ENCODE measurements at regions not wholly inside any gene's neighbourhood (a gene's known extent, or its start where the extent isn't known, plus 50 kb on each side); places are given as distances from the start of the nearest gene placed in this dataset.

DNA sequence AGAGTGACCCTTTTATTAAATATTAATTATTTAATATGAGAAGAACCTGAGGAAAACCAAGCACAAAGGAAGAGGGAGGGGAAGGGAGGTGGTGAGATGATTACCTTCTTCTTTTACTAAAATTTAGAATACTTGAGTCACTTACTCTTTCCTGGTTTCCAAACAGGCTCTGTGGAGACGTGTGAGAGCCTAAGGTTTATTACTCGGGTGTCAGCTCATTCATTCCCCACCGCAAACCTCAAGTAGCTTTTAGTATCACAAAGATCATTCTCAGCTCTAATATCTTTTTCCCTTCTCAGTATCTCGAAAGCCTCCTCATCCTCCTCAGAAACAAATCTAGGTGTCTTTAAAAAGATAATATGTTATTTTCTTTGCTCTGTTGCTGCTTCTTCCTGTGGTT, 497.2 kb upstream of the JARID2 start:
- no peak overlapping the region for H3K4me3 ChIP-seq
- no peaks in the 10 kb centered on the region for H3K36me3 ChIP-seq (ENCODE audit: low read depth)
- no peaks in the 10 kb centered on the region for H3K9me2 ChIP-seq (ENCODE audit: insufficient read depth)
- no peak overlapping the region for H2AFZ ChIP-seq
- 96% methylated on average over 4 of the region's 4 CpGs for WGBS, 2 experiments (ENCODE audit: low coverage in 1 of 2, low lambda C conversion rate in 2 of 2, missing lambda C conversion rate in 2 of 2)
- H3K9me3 ChIP-seq (ENCODE audit: low read depth), result no peaks in the 10 kb centered on the region
- no peak for DNase-seq
- peaks cover under 1% of the 10 kb centered on the region; the same call in 1 of the 2 replicates for H3F3A ChIP-seq (ENCODE audit: insufficient read depth)
- H3K9ac ChIP-seq, result no peak overlapping the region
- no peak overlapping the region for H3K4me2 ChIP-seq (ENCODE audit: unreplicated experiment)
- no peaks in the 10 kb centered on the region for H4K20me1 ChIP-seq (ENCODE audit: insufficient read depth)
- H3K4me1 ChIP-seq (ENCODE audit: insufficient read depth), result peaks cover 13% of the 10 kb centered on the region
- TF ChIP-seq EZH2 (IDR thresholded peaks at IDR 0.05; ENCODE audit: insufficient read depth, poor library complexity, severe bottlenecking), result no peak
- TF ChIP-seq EZH2phosphoT487 (IDR thresholded peaks at IDR 0.05; ENCODE audit: insufficient read depth, low read depth), result no peak
- no peaks in the 10 kb centered on the region for H3K27me3 ChIP-seq (replicated peaks; ENCODE audit: insufficient read depth)
- in situ Hi-C loops (cut with MboI), result no loop called here
- H3K27ac ChIP-seq, result no peak overlapping the region
- no peaks in the 10 kb centered on the region for H3K79me2 ChIP-seq (ENCODE audit: insufficient read depth)

DNA sequence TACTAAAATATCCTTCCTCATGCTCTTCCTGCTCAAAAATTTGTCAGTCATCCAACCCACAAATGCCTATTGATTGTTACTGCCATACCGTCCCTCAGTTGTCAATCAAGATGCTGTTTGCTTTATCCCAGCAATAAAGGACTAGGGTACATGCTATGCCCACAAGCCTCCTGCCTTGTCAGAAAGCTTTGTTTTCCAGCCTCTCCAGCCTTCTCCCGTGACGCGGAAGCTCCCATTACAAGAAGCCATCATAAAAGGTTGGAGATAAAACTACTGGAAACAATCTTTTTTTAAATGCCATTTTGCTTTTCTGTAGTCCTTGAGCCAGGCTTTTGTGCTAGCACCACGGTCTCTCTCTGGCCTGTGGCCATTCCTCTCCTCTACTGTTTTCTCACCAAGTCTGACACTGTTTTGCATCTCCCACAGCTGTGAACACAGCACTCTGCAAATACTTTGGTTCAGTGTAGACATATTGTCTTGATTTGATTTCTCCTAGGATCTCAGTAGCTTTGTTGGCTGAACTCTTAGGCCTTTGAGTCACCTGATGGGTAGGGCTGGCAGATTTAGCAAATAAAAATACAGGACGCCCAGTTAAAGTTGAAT, 495.7 kb upstream of the JARID2 start:
- H3F3A ChIP-seq (ENCODE audit: insufficient read depth), result no peaks in the 10 kb centered on the region; the same call in 1 of the 2 replicates
- no peaks in the 10 kb centered on the region for H3K79me2 ChIP-seq (ENCODE audit: insufficient read depth)
- WGBS, 2 experiments (ENCODE audit: low coverage in 1 of 2, low lambda C conversion rate in 2 of 2, missing lambda C conversion rate in 2 of 2), result 86% methylated on average over 6 of the region's 6 CpGs
- no peak overlapping the region for H3K4me2 ChIP-seq (ENCODE audit: unreplicated experiment)
- H3K36me3 ChIP-seq (ENCODE audit: low read depth), result no peaks in the 10 kb centered on the region
- no peaks in the 10 kb centered on the region for H3K27me3 ChIP-seq (replicated peaks; ENCODE audit: insufficient read depth)
- no peak overlapping the region for H3K4me3 ChIP-seq
- in situ Hi-C loops (cut with MboI), result no loop called here
- TF ChIP-seq EZH2phosphoT487 (IDR thresholded peaks at IDR 0.05; ENCODE audit: insufficient read depth, low read depth) (no peak), EZH2 (IDR thresholded peaks at IDR 0.05; ENCODE audit: insufficient read depth, poor library complexity, severe bottlenecking) (no peak)
- no peaks in the 10 kb centered on the region for H3K9me3 ChIP-seq (ENCODE audit: low read depth)
- no peak overlapping the region for H2AFZ ChIP-seq
- no peak for DNase-seq
- peaks cover 7% of the 10 kb centered on the region for H3K4me1 ChIP-seq (ENCODE audit: insufficient read depth)
- H3K9ac ChIP-seq, result no peak overlapping the region
- H3K27ac ChIP-seq, result no peak overlapping the region
- H3K9me2 ChIP-seq (ENCODE audit: insufficient read depth), result no peaks in the 10 kb centered on the region
- H4K20me1 ChIP-seq (ENCODE audit: insufficient read depth), result no peaks in the 10 kb centered on the region

DNA sequence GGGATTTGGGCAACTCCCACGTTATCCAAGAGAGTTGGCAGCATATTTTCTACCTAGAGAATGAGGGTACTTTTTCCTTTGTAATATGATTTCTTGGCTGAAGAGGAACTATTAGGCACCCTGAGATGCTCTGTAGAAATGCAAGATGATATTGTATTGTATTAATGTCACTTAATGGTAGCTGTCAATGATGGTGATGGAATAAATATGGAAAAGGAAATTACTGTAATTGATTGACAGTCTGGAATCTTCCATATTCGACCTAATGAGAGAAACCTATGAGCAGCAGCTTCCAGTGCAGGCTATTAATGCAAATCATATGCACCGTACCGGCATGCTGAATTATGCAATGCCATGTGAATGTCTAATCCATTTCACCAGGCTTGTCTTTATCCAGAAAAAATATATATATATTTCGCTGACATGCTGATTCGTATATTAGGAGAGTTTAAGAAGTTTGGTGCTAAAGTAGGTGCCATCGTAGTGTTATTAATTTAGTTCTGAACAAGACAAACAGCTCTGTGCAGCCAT, 494.2 kb upstream of the JARID2 start:
- Histone ChIP-seq H3K4me2 (ENCODE audit: unreplicated experiment) (no peak overlapping the region), H3K4me3 (no peak overlapping the region), H3F3A (ENCODE audit: insufficient read depth) (no peaks in the 10 kb centered on the region; the same call in 1 of the 2 replicates), H3K79me2 (ENCODE audit: insufficient read depth) (no peaks in the 10 kb centered on the region), H3K4me1 (ENCODE audit: insufficient read depth) (peaks cover 7% of the 10 kb centered on the region), H4K20me1 (ENCODE audit: insufficient read depth) (no peaks in the 10 kb centered on the region), H3K27me3 (replicated peaks; ENCODE audit: insufficient read depth) (no peaks in the 10 kb centered on the region), H3K9me2 (ENCODE audit: insufficient read depth) (no peaks in the 10 kb centered on the region), H2AFZ (no peak overlapping the region), H3K27ac (no peak overlapping the region), H3K9ac (no peak overlapping the region), H3K9me3 (ENCODE audit: low read depth) (no peaks in the 10 kb centered on the region), H3K36me3 (ENCODE audit: low read depth) (no peaks in the 10 kb centered on the region)
- DNase-seq, result no peak
- no peak for TF ChIP-seq EZH2 (IDR thresholded peaks at IDR 0.05; ENCODE audit: insufficient read depth, poor library complexity, severe bottlenecking)
- TF ChIP-seq EZH2phosphoT487 (IDR thresholded peaks at IDR 0.05; ENCODE audit: insufficient read depth, low read depth), result no peak
- in situ Hi-C loops (cut with MboI), result no loop called here
- WGBS, 2 experiments (ENCODE audit: low coverage in 1 of 2, low lambda C conversion rate in 2 of 2, missing lambda C conversion rate in 2 of 2), result 56 to 59% methylated on average over 7 of the region's 7 CpGs

DNA sequence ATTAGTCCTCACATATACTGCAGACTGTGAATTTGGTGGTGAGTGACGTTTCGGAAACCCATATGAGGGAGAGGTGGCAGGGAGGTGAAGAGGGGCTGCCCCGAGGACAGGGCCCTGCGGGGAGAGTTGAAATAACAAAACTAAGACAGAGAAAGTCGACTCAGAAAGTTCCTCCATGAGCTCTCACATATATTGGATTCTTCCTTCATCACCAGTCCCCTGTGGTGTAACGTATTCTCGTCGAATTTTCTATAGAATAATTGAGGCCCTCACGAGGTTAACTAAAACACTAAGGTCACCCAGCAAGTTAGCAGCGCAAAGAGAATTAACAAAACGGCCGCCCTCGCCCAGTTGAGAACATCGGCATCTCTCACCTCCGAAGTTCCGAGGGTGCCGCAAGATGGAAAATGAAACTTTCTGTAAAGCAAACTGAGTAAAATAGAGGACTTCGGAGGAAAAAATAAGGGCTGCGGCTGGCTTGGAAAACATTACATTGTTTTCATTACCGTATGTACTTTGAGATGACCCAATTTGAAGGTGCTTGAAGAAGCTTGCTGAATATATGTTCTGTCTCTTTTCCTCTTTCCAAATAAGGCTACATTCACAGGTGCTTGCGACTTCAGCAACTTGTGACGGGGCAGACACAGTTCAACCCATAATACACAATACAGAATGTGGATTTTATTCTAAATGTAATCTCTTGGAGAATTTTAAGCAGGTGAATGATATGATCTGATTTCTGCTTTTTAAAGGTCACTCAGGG, 490.9 kb upstream of the JARID2 start:
- Histone ChIP-seq H4K20me1 (ENCODE audit: insufficient read depth) (no peaks in the 10 kb centered on the region), H3K79me2 (ENCODE audit: insufficient read depth) (no peaks in the 10 kb centered on the region), H3K9me3 (ENCODE audit: low read depth) (no peaks in the 10 kb centered on the region), H3K4me3 (no peak overlapping the region), H3K36me3 (ENCODE audit: low read depth) (no peaks in the 10 kb centered on the region), H3K27ac (no peak overlapping the region), H3K27me3 (replicated peaks; ENCODE audit: insufficient read depth) (no peaks in the 10 kb centered on the region), H2AFZ (no peak overlapping the region), H3K9me2 (ENCODE audit: insufficient read depth) (no peaks in the 10 kb centered on the region), H3K9ac (no peak overlapping the region), H3K4me1 (ENCODE audit: insufficient read depth) (no peaks in the 10 kb centered on the region), H3F3A (ENCODE audit: insufficient read depth) (no peaks in the 10 kb centered on the region), H3K4me2 (ENCODE audit: unreplicated experiment) (no peak overlapping the region)
- in situ Hi-C loops (cut with MboI), result no loop called here
- no peak for TF ChIP-seq EZH2phosphoT487 (IDR thresholded peaks at IDR 0.05; ENCODE audit: insufficient read depth, low read depth)
- no peak for TF ChIP-seq EZH2 (IDR thresholded peaks at IDR 0.05; ENCODE audit: insufficient read depth, poor library complexity, severe bottlenecking)
- 92 to 93% methylated on average over 22 of the region's 22 CpGs for WGBS, 2 experiments (ENCODE audit: low coverage in 1 of 2, low lambda C conversion rate in 2 of 2, missing lambda C conversion rate in 2 of 2)
- no peak for DNase-seq

All from GM23248 (cell line).